Astrocyte of the spinal cord (primary cell): ENCODE measurements at regions not wholly inside any gene's neighbourhood (a gene's known extent, or its start where the extent isn't known, plus 50 kb on each side); places are given as distances from the start of the nearest gene placed in this dataset.
"Not testable (repeated sequence)": the region's sequence is repeated elsewhere in the genome, so short reads cannot be mapped to it uniquely, and the experiment has no call there.

Experiments
- DNase-seq: peaks from one replicate; pipeline ENCODE4 v3.0.0; 2011; ENCODE audit warnings: low read depth, low spot score
- H3K4me3 ChIP-seq: 2 replicates; pipeline ENCODE4 v1.5.1; 2011; ENCODE audit warnings: low read depth, mild to moderate bottlenecking, low read length, moderate library complexity
- in situ Hi-C: cut with HindIII; loops from 2 replicates; pipeline ENCODE4 v1.10.0; 2017; ENCODE audit warnings: low sequenced_read_pairs
- TF ChIP-seq, protein P1 (sequence below): IDR thresholded peaks from 2 replicates; pipeline ENCODE4 v1.5.1; 2012; ENCODE audit warnings: low read depth, mild to moderate bottlenecking, low read length, inconsistent platforms

DNA sequence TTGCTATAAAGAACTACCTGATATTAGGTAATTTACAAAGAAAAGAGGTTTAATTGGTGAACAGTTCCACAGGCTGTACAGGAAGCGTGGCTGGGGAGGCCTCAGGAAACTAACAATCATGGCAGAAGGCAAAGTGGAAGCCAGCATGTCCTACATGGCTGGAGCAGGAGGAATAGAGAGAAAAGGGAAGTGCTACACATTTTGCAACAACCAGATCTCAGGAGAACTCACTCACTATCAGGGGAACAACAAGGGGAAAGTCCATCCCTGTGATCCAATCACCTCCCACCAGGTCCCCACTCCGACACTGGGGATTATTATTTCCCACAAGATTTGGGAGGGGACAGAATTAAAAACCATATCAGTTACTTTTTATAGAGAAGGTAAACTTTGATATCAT is 273.5 kb upstream of the MMADHC start:
- TF ChIP-seq, protein P1, sequence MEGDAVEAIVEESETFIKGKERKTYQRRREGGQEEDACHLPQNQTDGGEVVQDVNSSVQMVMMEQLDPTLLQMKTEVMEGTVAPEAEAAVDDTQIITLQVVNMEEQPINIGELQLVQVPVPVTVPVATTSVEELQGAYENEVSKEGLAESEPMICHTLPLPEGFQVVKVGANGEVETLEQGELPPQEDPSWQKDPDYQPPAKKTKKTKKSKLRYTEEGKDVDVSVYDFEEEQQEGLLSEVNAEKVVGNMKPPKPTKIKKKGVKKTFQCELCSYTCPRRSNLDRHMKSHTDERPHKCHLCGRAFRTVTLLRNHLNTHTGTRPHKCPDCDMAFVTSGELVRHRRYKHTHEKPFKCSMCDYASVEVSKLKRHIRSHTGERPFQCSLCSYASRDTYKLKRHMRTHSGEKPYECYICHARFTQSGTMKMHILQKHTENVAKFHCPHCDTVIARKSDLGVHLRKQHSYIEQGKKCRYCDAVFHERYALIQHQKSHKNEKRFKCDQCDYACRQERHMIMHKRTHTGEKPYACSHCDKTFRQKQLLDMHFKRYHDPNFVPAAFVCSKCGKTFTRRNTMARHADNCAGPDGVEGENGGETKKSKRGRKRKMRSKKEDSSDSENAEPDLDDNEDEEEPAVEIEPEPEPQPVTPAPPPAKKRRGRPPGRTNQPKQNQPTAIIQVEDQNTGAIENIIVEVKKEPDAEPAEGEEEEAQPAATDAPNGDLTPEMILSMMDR: no peak
- H3K4me3 ChIP-seq: no peak overlapping the region
- no peak for DNase-seq
- in situ Hi-C loops: no loop called here

- TF ChIP-seq, protein P1: no peak
- DNase-seq: peak; percentile 99
- no peak overlapping the region for H3K4me3 ChIP-seq
- in situ Hi-C loops: no loop called here
These were observed 272.8 kb upstream of the MMADHC start for GRCh38 chr2:149860276-149860921.

DNA sequence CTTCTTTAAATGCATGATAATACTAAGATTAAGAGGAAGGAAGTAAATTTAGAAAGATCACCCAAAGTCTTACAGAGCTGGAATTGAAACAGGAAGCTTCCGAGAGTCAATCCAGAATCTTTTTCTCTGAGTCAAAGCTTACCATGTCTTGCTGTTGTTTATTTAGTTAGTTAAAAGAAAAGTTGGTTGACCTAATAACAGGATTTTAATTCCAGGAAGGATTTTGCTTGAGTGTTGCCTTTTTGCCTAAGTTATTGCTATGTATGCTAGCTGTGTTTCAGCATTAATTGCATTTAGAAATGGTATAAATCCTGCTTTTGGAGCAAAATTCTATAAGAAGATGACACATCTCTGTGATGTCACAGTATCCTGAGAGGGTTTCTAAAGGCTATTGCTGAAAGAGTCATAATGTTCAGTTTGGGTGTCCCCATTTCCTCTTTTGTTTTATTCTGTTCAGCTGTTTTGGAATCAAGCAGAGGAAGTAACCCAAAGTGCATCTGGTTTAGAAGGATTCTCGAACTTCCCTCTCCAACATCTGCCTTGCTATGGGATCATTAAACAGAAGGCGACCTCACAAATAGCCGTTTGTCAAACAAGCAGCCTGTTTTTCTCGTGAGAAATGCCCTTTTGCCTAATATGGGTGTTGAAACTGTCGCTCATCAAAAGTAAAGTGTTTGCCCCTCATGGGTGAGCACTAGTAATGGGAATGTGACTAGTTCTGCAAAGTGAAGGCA is 271.5 kb upstream of the MMADHC start:
- TF ChIP-seq, protein P1: no peak
- H3K4me3 ChIP-seq: no peak overlapping the region
- in situ Hi-C loops: no loop called here
- peak; percentile 69 for DNase-seq

DNA sequence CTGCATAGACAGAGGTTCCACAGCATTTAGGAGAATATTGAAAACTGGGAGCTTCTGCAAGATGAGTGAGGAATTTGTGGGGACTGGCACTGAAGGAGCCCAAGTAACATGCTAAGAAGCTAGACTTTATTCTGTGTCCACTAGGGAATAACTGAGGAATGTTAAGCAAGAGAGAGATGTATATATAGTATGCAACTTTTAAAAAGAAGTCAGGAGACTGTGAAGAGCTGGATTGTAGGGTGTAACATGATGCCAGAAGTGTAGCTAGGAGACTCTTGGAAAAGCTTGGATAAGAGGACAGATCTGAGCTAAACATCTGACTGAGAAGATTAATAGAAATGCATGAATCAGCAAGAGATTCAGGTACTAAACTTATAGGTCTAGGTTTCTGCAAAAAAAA is 270.6 kb upstream of the MMADHC start:
- DNase-seq: peak; percentile 36
- TF ChIP-seq, protein P1: no peak
- no peak overlapping the region for H3K4me3 ChIP-seq
- in situ Hi-C loops: no loop called here

DNA sequence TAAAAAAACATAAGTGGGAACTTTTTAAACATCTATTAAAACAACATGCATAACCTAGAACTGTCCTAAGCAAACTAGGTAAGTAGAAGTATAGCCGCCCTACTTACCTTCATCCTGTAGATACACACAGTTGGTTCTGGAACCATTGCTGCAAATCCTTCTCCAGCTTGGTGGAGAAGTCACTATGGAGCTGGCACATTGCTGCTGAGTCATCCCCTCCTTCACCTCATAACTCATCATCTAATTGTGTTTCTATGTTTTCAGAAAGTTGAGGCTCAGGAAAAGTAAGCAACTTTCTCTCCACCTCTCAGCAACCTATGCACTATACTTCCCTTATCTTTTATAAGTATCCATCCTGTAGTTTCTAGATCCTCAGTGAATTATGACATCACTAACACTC is 269.8 kb upstream of the MMADHC start:
- TF ChIP-seq, protein P1: no peak
- no peak overlapping the region for H3K4me3 ChIP-seq
- peak; percentile 17 for DNase-seq
- in situ Hi-C loops: no loop called here

DNA sequence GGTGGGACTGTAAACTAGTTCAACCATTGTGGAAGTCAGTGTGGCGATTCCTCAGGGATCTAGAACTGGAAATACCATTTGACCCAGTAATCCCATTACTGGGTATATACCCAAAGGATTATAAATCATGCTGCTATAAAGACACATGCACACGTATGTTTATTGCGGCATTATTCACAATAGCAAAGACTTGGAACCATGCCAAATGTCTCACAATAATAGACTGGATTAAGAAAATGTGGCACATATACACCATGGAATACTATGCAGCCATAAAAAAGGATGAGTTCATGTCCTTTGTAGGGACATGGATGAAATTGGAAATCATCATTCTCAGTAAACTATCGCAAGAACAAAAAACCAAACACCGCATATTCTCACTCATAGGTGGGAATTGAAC is 268.3 kb upstream of the MMADHC start:
- H3K4me3 ChIP-seq, in situ Hi-C loops, DNase-seq: not testable (repeated sequence)

DNA sequence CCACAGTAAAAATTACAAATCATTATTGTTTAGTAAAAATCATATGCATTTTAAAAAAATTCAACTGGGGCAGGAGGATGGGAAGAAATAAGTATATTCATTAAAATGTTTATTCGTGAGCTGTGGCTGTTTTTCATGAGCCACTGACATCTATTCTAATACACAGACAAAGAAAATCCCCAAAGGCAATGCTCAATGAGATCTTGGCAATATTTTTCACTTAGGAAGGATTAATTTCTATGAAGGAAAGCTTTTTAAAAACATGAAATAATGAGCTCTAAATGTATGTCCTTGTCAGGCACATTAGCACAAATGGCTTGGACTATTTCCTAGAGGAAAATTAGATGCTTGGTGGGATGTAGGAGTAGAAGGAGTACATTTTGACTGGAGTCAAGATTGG is 262.0 kb upstream of the MMADHC start:
- no peak for DNase-seq
- no peak overlapping the region for H3K4me3 ChIP-seq
- TF ChIP-seq, protein P1: no peak
- in situ Hi-C loops: no loop called here
